ENCODE measurements at regions not wholly inside any gene's neighbourhood (a gene's known extent, or its start where the extent isn't known, plus 50 kb on each side); places are given as distances from the start of the nearest gene placed in this dataset.

DNA sequence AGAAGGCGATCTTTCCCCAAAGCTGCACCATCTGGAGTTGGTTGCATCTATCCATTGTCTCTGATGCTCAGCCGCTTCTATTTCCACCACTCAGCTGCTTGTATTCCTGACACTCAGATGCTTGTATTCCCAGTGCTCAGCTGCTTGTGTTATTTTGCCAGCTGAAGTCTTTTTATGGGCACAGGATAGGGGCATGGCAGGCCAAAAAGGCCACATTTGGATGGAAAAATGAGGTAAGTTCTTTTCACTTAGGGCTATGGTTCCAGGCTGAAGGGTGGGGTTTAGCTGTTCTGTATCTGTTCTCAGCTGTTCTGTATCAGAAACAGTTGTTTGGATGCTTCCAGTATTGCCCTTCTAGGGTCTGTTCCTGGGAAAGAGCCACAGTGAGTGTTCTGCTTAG lies 944.9 kb downstream of the QKI start (continued):
- TF ChIP-seq, protein P1, sequence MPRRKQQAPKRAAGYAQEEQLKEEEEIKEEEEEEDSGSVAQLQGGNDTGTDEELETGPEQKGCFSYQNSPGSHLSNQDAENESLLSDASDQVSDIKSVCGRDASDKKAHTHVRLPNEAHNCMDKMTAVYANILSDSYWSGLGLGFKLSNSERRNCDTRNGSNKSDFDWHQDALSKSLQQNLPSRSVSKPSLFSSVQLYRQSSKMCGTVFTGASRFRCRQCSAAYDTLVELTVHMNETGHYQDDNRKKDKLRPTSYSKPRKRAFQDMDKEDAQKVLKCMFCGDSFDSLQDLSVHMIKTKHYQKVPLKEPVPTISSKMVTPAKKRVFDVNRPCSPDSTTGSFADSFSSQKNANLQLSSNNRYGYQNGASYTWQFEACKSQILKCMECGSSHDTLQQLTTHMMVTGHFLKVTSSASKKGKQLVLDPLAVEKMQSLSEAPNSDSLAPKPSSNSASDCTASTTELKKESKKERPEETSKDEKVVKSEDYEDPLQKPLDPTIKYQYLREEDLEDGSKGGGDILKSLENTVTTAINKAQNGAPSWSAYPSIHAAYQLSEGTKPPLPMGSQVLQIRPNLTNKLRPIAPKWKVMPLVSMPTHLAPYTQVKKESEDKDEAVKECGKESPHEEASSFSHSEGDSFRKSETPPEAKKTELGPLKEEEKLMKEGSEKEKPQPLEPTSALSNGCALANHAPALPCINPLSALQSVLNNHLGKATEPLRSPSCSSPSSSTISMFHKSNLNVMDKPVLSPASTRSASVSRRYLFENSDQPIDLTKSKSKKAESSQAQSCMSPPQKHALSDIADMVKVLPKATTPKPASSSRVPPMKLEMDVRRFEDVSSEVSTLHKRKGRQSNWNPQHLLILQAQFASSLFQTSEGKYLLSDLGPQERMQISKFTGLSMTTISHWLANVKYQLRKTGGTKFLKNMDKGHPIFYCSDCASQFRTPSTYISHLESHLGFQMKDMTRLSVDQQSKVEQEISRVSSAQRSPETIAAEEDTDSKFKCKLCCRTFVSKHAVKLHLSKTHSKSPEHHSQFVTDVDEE (CRISPR knock-in tag; IDR thresholded peaks at IDR 0.05), result no peak

DNA sequence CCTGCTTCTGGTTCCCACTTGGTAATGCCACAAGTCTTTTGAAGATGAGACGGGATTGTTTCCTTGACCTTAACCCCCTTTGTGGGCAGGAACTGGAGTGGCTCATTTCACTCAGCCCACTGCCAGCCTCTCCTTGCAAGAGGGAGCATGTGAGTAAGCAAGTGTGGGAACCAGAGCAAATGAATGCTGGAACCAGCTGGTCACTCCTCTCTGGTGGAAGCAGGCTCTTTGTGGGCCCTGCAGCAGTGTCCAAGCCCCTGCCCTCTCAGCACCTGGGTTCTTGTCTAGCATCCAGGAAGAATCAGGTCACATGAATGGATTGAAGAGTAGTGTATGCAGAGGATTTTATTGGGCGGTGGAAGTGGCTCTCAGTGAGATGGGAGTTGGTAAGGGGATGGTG lies 944.5 kb downstream of the QKI start:
- ATAC-seq, result no peak

DNA sequence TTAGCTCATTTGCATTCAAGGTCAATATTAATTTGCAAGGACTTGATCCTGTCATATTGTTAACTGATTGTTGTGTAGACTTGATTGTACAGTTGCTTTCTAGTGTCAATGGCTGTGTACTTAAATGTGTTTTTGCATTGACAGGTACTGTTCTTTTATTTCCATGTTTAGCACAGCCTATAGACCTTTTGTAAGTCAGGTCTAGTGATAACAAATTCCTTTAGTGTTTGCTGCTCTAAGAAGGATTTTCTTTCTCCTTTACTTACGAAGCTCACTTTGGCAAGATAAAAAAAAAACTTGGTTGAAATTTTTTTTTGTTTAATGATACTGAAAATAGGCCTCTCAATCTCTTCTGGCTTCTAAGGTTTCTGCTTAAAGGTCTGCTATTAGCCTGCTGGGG lies 942.3 kb downstream of the QKI start:
- TF ChIP-seq ISL1 (CRISPR knock-in tag; IDR thresholded peaks at IDR 0.05) (no peak), CSDC2 (CRISPR knock-in tag; IDR thresholded peaks at IDR 0.05) (no peak)
- ATAC-seq, result no peak

More for the DNA sequence above, 944.5 kb downstream of the QKI start:
- TF ChIP-seq PPARA (CRISPR knock-in tag; IDR thresholded peaks at IDR 0.05; ENCODE audit: borderline replicate concordance) (no peak), RARB (CRISPR knock-in tag; IDR thresholded peaks at IDR 0.05) (no peak), ESRRG (CRISPR knock-in tag; IDR thresholded peaks at IDR 0.05) (no peak), ZNF70 (CRISPR knock-in tag; IDR thresholded peaks at IDR 0.05) (no peak), CSDC2 (CRISPR knock-in tag; IDR thresholded peaks at IDR 0.05) (no peak)
- TF ChIP-seq, protein P2, sequence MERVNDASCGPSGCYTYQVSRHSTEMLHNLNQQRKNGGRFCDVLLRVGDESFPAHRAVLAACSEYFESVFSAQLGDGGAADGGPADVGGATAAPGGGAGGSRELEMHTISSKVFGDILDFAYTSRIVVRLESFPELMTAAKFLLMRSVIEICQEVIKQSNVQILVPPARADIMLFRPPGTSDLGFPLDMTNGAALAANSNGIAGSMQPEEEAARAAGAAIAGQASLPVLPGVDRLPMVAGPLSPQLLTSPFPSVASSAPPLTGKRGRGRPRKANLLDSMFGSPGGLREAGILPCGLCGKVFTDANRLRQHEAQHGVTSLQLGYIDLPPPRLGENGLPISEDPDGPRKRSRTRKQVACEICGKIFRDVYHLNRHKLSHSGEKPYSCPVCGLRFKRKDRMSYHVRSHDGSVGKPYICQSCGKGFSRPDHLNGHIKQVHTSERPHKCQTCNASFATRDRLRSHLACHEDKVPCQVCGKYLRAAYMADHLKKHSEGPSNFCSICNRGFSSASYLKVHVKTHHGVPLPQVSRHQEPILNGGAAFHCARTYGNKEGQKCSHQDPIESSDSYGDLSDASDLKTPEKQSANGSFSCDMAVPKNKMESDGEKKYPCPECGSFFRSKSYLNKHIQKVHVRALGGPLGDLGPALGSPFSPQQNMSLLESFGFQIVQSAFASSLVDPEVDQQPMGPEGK (CRISPR knock-in tag; IDR thresholded peaks at IDR 0.05; ENCODE audit: borderline replicate concordance), result no peak

DNA sequence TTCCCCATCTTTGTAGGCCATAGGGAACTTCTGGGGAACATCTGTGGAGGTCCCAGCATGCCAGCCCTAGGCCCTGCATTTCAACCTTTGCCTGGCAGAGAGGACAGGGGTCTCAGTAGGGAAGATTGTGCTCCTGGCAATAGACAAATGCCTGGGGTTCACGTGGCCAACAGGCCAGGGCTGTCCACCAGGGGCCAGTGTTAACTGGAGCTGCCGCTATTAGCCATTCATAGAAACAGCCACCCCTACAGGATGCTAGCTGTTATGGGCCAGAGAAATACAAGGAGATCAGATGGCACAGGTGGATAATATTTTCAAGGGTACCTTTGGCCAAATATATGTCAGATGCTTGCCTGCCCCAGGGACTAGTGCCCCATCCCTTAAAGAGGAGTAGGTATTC lies 932.9 kb downstream of the QKI start:
- ATAC-seq, result no peak

DNA sequence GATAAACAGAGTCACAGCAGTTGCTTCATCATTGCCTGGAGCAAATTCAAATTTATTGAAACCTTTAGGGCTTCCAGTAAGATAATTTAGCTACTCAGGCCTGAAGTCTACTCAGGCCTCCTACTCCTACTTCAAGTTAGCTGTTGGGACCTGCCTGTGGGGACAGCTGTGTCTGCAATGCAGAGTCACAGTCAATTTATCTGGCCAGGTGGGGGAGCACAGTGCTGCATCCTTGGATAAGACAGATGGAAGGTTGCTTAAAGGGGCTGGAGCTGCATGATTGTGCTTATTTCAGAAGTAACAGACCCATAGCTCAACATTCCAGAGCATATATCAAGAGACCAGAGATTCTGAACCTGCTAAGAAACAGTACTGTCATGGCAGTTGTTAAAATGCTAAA lies 932.1 kb downstream of the QKI start:
- no peak for ATAC-seq
- TF ChIP-seq ZNF8 (CRISPR knock-in tag; IDR thresholded peaks at IDR 0.05) (no peak), TOX (CRISPR knock-in tag; IDR thresholded peaks at IDR 0.05; ENCODE audit: borderline replicate concordance) (no peak), ZNF565 (CRISPR knock-in tag; conservative IDR thresholded peaks at IDR 0.05; ENCODE audit: low read depth) (no peak), BACH2 (CRISPR knock-in tag; IDR thresholded peaks at IDR 0.05; ENCODE audit: borderline replicate concordance) (no peak), SNAI2 (CRISPR knock-in tag; IDR thresholded peaks at IDR 0.05) (no peak), ZC3H10 (CRISPR knock-in tag; IDR thresholded peaks at IDR 0.05) (no peak), ESRRG (CRISPR knock-in tag; IDR thresholded peaks at IDR 0.05) (no peak), OSR1 (CRISPR knock-in tag; IDR thresholded peaks at IDR 0.05) (no peak), ISL1 (CRISPR knock-in tag; IDR thresholded peaks at IDR 0.05) (no peak), ZNF70 (CRISPR knock-in tag; IDR thresholded peaks at IDR 0.05) (no peak)
- TF ChIP-seq, protein P3, sequence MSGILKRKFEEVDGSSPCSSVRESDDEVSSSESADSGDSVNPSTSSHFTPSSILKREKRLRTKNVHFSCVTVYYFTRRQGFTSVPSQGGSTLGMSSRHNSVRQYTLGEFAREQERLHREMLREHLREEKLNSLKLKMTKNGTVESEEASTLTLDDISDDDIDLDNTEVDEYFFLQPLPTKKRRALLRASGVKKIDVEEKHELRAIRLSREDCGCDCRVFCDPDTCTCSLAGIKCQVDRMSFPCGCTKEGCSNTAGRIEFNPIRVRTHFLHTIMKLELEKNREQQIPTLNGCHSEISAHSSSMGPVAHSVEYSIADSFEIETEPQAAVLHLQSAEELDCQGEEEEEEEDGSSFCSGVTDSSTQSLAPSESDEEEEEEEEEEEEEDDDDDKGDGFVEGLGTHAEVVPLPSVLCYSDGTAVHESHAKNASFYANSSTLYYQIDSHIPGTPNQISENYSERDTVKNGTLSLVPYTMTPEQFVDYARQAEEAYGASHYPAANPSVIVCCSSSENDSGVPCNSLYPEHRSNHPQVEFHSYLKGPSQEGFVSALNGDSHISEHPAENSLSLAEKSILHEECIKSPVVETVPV (CRISPR knock-in tag; IDR thresholded peaks at IDR 0.05), result no peak
- TF ChIP-seq, protein P4, sequence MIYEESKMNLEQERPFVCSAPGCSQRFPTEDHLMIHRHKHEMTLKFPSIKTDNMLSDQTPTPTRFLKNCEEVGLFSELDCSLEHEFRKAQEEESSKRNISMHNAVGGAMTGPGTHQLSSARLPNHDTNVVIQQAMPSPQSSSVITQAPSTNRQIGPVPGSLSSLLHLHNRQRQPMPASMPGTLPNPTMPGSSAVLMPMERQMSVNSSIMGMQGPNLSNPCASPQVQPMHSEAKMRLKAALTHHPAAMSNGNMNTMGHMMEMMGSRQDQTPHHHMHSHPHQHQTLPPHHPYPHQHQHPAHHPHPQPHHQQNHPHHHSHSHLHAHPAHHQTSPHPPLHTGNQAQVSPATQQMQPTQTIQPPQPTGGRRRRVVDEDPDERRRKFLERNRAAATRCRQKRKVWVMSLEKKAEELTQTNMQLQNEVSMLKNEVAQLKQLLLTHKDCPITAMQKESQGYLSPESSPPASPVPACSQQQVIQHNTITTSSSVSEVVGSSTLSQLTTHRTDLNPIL (CRISPR knock-in tag; IDR thresholded peaks at IDR 0.05; ENCODE audit: low read depth), result no peak
- TF ChIP-seq, protein P5, sequence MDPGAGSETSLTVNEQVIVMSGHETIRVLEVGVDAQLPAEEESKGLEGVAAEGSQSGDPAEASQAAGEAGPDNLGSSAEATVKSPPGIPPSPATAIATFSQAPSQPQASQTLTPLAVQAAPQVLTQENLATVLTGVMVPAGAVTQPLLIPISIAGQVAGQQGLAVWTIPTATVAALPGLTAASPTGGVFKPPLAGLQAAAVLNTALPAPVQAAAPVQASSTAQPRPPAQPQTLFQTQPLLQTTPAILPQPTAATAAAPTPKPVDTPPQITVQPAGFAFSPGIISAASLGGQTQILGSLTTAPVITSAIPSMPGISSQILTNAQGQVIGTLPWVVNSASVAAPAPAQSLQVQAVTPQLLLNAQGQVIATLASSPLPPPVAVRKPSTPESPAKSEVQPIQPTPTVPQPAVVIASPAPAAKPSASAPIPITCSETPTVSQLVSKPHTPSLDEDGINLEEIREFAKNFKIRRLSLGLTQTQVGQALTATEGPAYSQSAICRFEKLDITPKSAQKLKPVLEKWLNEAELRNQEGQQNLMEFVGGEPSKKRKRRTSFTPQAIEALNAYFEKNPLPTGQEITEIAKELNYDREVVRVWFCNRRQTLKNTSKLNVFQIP (CRISPR knock-in tag; IDR thresholded peaks at IDR 0.05; ENCODE audit: borderline replicate concordance, low read depth), result no peak

More for the DNA sequence above, 932.9 kb downstream of the QKI start:
- TF ChIP-seq ZFP30 (CRISPR knock-in tag; IDR thresholded peaks at IDR 0.05), result no peak
- TF ChIP-seq ZC3H10 (CRISPR knock-in tag; IDR thresholded peaks at IDR 0.05), result no peak
- no peak for TF ChIP-seq BACH2 (CRISPR knock-in tag; IDR thresholded peaks at IDR 0.05; ENCODE audit: borderline replicate concordance)

Measured in SK-N-SH treated with all-trans-retinoic acid at 6 μM for 48 hours (cell line).